ENCODE measurements at regions not wholly inside any gene's neighbourhood (a gene's known extent, or its start where the extent isn't known, plus 50 kb on each side); places are given as distances from the start of the nearest gene placed in this dataset.

DNA sequence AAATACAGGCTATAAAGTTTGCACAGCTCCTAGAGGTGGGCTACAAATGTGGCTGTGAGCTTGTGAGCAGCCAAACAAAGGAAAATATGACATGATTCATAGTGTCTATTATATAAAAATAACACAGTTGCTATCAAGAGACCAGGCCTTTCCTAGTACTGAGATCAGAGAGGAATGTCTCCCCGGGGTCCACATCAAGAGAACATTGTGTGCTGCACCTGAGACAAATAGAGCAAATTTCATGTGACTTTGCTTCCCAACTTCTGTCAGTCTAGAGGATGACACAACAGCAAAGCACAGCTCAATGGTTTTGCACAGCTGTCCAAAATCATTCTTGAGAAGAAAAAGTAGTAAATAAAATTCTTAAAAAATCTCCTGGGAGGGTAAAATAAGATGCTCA is 297.5 kb upstream of the PRKD1 start:
- Mint-ChIP-seq H3K4me3 (ENCODE audit: unreplicated experiment) (no peak overlapping the region), H3K4me1 (ENCODE audit: low read depth, unreplicated experiment) (no peaks in the 10 kb centered on the region), H3K9me3 (ENCODE audit: unreplicated experiment) (no peaks in the 10 kb centered on the region), H3K27ac (ENCODE audit: unreplicated experiment) (no peak overlapping the region), H3K36me3 (ENCODE audit: unreplicated experiment) (no peaks in the 10 kb centered on the region), H3K27me3 (ENCODE audit: unreplicated experiment) (no peaks in the 10 kb centered on the region)
- no peak for DNase-seq
- TF ChIP-seq CTCF (IDR thresholded peaks at IDR 0.05; ENCODE audit: partially characterized antibody, unreplicated experiment): no peak

GRCh38 chr14:30227436-30227835 is 299.8 kb upstream of the PRKD1 start:
- Mint-ChIP-seq H3K4me1 (ENCODE audit: low read depth, unreplicated experiment) (no peaks in the 10 kb centered on the region), H3K27ac (ENCODE audit: unreplicated experiment) (no peak overlapping the region), H3K9me3 (ENCODE audit: unreplicated experiment) (peaks cover 1% of the 10 kb centered on the region), H3K4me3 (ENCODE audit: unreplicated experiment) (no peak overlapping the region), H3K27me3 (ENCODE audit: unreplicated experiment) (no peaks in the 10 kb centered on the region), H3K36me3 (ENCODE audit: unreplicated experiment) (no peaks in the 10 kb centered on the region)
- no peak for TF ChIP-seq CTCF (IDR thresholded peaks at IDR 0.05; ENCODE audit: partially characterized antibody, unreplicated experiment)
- no peak for DNase-seq

DNA sequence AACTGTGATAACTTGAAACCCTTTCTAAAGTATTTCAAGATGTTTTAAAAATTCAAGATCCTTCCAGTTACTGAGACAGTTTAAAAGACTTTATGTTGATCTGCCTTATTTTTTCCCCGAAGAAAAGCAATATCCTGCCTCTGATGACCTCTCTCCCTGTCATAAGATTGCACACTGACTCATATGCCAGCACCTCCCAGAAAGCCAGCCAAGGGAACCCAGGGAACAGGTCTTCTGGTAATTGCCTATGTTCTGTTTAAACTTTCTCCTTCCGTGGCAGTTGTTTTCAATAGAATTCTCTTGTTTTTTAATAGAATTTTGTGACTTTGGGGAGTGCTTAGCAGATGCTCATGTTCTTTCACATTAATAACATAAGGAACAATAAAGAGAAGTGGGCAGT is 300.2 kb upstream of the PRKD1 start:
- H3K4me1 Mint-ChIP-seq (ENCODE audit: low read depth, unreplicated experiment): no peaks in the 10 kb centered on the region
- H3K9me3 Mint-ChIP-seq (ENCODE audit: unreplicated experiment): peaks cover 1% of the 10 kb centered on the region
- no peak overlapping the region for H3K27ac Mint-ChIP-seq (ENCODE audit: unreplicated experiment)
- DNase-seq: no peak
- no peak for TF ChIP-seq CTCF (IDR thresholded peaks at IDR 0.05; ENCODE audit: partially characterized antibody, unreplicated experiment)
- no peaks in the 10 kb centered on the region for H3K36me3 Mint-ChIP-seq (ENCODE audit: unreplicated experiment)
- H3K4me3 Mint-ChIP-seq (ENCODE audit: unreplicated experiment): no peak overlapping the region
- no peaks in the 10 kb centered on the region for H3K27me3 Mint-ChIP-seq (ENCODE audit: unreplicated experiment)

DNA sequence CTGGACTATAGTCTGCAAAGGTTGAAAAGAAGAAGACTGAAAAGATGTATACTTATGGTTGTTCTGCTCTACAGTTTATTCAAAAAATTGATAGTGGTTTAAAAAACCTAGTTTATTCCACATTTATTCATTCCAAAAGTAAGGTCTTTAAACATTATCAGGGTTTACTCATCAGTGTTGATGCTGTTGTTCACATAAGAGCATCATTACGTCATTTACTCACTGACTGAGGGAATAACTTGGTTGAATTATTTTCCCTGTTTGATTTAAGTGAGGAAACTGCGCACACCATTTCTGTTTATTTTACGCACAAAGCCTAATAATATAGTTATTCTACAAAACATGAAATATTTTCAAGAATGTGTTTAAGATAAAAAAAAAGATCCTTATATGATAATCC is 303.1 kb upstream of the PRKD1 start:
- Mint-ChIP-seq H3K36me3 (ENCODE audit: unreplicated experiment) (no peaks in the 10 kb centered on the region), H3K27me3 (ENCODE audit: unreplicated experiment) (no peaks in the 10 kb centered on the region), H3K27ac (ENCODE audit: unreplicated experiment) (no peak overlapping the region), H3K9me3 (ENCODE audit: unreplicated experiment) (peaks cover 1% of the 10 kb centered on the region), H3K4me3 (ENCODE audit: unreplicated experiment) (no peak overlapping the region), H3K4me1 (ENCODE audit: low read depth, unreplicated experiment) (no peaks in the 10 kb centered on the region)
- no peak for TF ChIP-seq CTCF (IDR thresholded peaks at IDR 0.05; ENCODE audit: partially characterized antibody, unreplicated experiment)
- DNase-seq: no peak

- H3K36me3 Mint-ChIP-seq (ENCODE audit: unreplicated experiment): no peaks in the 10 kb centered on the region
Observed at GRCh38 chr14:30234966-30235365, 307.3 kb upstream of the PRKD1 start.

More at GRCh38 chr14:30234966-30235365, 307.3 kb upstream of the PRKD1 start:
- Mint-ChIP-seq H3K9me3 (ENCODE audit: unreplicated experiment) (peaks cover 1% of the 10 kb centered on the region), H3K27me3 (ENCODE audit: unreplicated experiment) (peaks cover 3% of the 10 kb centered on the region), H3K4me1 (ENCODE audit: low read depth, unreplicated experiment) (peaks cover 6% of the 10 kb centered on the region), H3K4me3 (ENCODE audit: unreplicated experiment) (no peak overlapping the region), H3K27ac (ENCODE audit: unreplicated experiment) (no peak overlapping the region)
- TF ChIP-seq CTCF (IDR thresholded peaks at IDR 0.05; ENCODE audit: partially characterized antibody, unreplicated experiment): no peak
- no peak for DNase-seq

All from glutamatergic neuron (in vitro differentiated cells).